ENCODE measurements at regions not wholly inside any gene's neighbourhood (a gene's known extent, or its start where the extent isn't known, plus 50 kb on each side); places are given as distances from the start of the nearest gene placed in this dataset.

DNA sequence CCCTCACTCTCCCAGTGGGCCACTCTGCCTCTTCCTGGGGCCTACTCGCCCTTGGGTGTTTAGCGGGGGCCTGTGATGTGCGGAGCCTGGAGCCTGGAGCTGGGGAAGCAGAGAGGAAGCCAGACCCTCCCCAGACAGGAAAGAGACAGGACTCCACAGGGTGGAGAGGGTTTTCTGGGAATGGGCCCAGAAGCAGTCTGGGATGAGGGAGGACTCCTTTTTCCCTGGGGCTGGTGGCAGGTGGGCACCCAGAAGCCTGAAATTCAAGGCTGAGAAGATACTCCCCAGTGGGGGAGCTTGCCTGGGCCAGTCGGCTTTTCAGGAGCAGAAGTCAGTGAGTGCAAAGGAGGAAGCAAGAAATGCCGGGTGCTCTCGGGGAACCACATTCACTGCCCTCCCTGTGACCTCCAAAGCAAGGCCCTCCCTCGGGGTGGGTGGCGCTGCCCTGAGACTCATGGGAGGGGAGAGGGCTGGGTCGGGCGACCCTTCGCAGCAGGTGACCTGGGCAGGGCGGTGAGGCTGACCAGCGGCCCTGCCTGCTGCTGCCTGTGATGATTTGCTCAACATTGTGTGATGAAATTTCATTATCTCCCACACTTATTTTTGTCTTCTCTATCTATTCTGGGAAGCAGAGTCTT is 1377.4 kb downstream of the BRD1 start:
- DNase-seq, result no peak

- no peak for DNase-seq
Observed at GRCh38 chr22:48449466-48450187, 1378.0 kb downstream of the BRD1 start.

DNA sequence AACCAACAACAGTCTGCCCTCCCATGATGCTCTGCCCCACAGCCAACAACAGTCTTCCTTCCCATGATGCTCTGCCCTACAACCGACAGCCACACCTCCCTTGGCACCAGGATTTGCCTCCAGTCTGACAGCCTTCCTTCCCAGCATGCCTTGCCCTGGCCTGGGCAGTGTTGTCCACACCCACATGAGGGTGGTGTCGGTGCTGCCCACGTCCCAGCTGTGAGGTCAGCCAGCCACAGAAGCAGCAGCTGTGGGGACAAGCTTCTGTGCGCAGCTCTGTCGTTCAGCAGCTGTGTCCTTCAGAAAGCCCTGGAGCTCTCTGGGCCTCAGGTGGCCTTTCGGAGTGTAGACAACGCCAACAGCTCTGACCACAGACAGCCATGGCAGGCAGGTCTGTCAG is 1378.9 kb downstream of the BRD1 start:
- DNase-seq, result no peak

GRCh38 chr22:48445113-48445827 is 1382.4 kb downstream of the BRD1 start:
- no peak for DNase-seq

- no peak for DNase-seq
Observed at GRCh38 chr22:48444320-48445112, 1383.2 kb downstream of the BRD1 start.

GRCh38 chr22:48443680-48444079 is 1384.0 kb downstream of the BRD1 start:
- no peak for DNase-seq

GRCh38 chr22:48442663-48443062 is 1385.0 kb downstream of the BRD1 start:
- DNase-seq, result no peak

GRCh38 chr22:48441553-48441850 is 1386.2 kb downstream of the BRD1 start:
- no peak for DNase-seq

GRCh38 chr22:48440673-48441552 is 1386.8 kb downstream of the BRD1 start:
- no peak for DNase-seq

DNA sequence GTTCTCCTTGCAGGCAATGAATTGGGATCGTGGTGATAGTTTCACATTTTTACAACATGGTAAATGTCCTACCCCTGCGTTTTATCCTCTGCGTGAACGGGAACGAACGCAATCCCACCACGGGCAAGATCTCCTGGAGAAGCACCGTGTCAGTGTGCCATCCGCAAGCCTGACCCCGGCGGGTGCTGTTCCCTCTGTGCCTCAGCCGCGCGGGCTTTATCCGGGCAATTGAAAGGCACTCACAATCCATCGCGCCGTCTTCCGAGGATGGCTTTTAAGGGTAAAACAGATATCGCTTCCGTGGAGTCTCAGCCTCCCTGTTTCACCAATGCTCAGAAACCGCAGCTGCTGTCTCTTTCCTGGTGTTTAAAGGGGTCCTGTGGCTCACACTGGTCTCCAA is 1387.5 kb downstream of the BRD1 start:
- DNase-seq, result no peak

GRCh38 chr22:48439560-48440135 is 1388.0 kb downstream of the BRD1 start:
- no peak for DNase-seq

- DNase-seq, result no peak
Observed at GRCh38 chr22:48438800-48439559, 1388.7 kb downstream of the BRD1 start.

GRCh38 chr22:48438096-48438495 is 1389.6 kb downstream of the BRD1 start:
- DNase-seq, result no peak

DNA sequence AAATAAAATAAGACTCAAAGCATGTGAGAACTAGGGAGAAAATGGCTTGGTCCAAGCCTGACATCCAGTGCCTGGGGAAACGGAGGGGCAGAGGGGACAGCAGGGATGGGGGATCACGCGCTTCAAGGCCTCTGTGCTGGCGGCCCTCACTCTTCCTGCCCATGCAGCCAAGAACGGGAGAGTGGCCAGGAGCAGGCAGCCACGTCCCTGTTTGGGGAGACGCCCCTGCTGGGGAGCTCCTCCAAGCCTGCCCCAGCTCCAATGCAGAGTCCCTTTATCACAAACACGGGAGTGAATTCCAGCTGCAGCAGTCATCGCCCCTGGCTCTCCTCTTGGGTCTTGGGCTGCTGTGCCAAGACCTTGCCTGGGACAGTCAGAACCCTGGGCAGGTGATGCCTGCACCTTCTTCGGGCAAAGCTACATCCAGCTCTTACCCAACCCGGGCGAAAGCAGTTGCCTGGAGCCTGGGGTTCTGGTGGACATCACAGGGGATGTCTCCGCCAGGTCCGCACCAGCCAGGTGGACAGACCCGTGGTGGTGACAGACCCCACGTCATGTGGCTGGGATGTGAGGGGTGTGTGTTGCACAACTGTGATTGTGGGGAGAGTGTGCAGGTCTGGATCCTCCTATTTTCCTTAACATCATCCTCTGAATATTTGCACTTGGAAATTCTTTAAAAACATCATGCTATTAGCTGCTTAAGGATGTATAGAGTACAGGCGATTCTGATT is 1391.3 kb downstream of the BRD1 start:
- DNase-seq, result no peak

GRCh38 chr22:48434868-48435250 is 1392.8 kb downstream of the BRD1 start:
- DNase-seq, result no peak

- no peak for DNase-seq
Observed at GRCh38 chr22:48434156-48434867, 1393.4 kb downstream of the BRD1 start.

DNA sequence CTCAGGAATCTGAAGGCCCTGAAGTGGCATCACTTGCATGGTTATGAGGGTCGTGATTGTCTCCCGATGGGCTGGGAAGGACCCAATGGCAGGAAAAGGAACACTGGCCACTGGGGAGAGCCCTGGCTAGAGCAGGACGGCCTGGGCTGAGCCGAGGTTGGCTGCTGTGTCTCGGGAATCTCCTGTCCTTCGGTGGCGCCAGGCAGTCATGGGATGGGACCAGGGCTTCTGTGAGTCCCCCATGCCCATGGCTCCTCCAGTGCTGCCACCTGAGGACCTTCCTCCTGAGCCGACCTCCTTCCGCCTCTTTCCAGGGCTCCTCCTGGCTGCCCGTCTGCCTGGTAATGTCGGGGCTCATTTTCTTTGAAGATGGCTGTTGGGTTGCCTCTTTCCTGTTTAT is 1394.0 kb downstream of the BRD1 start:
- DNase-seq, result no peak

- no peak for DNase-seq
Observed at GRCh38 chr22:48432781-48433518, 1394.7 kb downstream of the BRD1 start.

All from NCI-H2171 (cell line).